HL-60 (cell line): ENCODE measurements at regions not wholly inside any gene's neighbourhood (a gene's known extent, or its start where the extent isn't known, plus 50 kb on each side); places are given as distances from the start of the nearest gene placed in this dataset.

Source experiments
- DNase-seq, 2 experiments: peaks; one replicate each; pipeline ENCODE4 v3.0.0-alpha.2; 2010 to 2020; ENCODE audit warnings: low read depth in 1 of 2, low spot score in 1 of 2
- H3K27ac ChIP-seq: fragments of 250-450 bp; sonication (Bioruptor Pico); replicated peaks from 2 replicates; pipeline ENCODE4 v1.5.1; 2020; ENCODE audit warnings: mild to moderate bottlenecking, moderate library complexity
- H3K27me3 ChIP-seq: fragments of 250-450 bp; sonication (Bioruptor Pico); 2 replicates; pipeline ENCODE4 v1.5.1; 2021; ENCODE audit warnings: mild to moderate bottlenecking, moderate library complexity; ENCODE audit not compliant: insufficient read depth, poor library complexity, severe bottlenecking
- H3K4me3 ChIP-seq: replicated peaks from 2 replicates; pipeline ENCODE4 v1.5.1; 2011; ENCODE audit warnings: mild to moderate bottlenecking, control low read depth, low read length; ENCODE audit not compliant: insufficient read depth
- GABPA ChIP-seq: IDR thresholded peaks from 2 replicates; pipeline ENCODE4 v1.6.1; 2012; ENCODE audit warnings: low read depth
- POLR2AphosphoS5 ChIP-seq: IDR thresholded peaks from 2 replicates; pipeline ENCODE4 v1.6.1; 2012; ENCODE audit warnings: low read depth
- SPI1 ChIP-seq: IDR thresholded peaks from 2 replicates; pipeline ENCODE4 v1.6.1; 2012; ENCODE audit warnings: low read depth, mild to moderate bottlenecking, borderline replicate concordance
- TF ChIP-seq, protein P1 (sequence below): IDR thresholded peaks from one replicate; pipeline ENCODE4 v1.5.1; 2011; ENCODE audit warnings: low read length, control low read depth, inconsistent platforms; ENCODE audit not compliant: insufficient read depth
- TF ChIP-seq, protein P2 (sequence below): IDR thresholded peaks from 2 replicates; pipeline ENCODE4 v1.6.1; 2012; ENCODE audit warnings: low read depth; ENCODE audit not compliant: insufficient replicate concordance

DNA sequence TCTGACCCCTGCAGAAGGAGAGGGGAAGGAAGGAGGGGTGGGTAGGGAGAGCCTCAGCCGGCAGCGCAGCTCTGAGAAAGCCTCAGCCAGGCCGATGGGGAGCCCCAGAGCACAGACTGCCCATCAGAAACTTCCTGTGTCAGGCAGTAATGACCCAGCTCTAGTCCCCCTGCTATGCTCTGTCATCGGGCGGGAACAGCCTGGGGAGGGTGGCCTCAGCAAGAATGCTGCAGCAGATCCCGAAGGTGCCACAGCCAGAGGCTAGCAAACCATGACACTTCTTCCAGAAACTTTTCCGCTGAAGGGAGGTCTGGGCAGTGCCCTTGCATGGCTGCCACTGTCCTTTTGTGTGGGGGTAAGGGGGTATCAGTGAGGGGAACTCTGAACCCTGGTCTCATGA, 279.0 kb downstream of the BCOR start:
- no peak overlapping the region for H3K27ac ChIP-seq
- no peak for DNase-seq
- no peak overlapping the region for H3K4me3 ChIP-seq
- H3K27me3 ChIP-seq = no peaks in the 10 kb centered on the region
- TF ChIP-seq, protein P1, sequence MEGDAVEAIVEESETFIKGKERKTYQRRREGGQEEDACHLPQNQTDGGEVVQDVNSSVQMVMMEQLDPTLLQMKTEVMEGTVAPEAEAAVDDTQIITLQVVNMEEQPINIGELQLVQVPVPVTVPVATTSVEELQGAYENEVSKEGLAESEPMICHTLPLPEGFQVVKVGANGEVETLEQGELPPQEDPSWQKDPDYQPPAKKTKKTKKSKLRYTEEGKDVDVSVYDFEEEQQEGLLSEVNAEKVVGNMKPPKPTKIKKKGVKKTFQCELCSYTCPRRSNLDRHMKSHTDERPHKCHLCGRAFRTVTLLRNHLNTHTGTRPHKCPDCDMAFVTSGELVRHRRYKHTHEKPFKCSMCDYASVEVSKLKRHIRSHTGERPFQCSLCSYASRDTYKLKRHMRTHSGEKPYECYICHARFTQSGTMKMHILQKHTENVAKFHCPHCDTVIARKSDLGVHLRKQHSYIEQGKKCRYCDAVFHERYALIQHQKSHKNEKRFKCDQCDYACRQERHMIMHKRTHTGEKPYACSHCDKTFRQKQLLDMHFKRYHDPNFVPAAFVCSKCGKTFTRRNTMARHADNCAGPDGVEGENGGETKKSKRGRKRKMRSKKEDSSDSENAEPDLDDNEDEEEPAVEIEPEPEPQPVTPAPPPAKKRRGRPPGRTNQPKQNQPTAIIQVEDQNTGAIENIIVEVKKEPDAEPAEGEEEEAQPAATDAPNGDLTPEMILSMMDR = no peak
- TF ChIP-seq GABPA = no peak
- TF ChIP-seq, protein P2, sequence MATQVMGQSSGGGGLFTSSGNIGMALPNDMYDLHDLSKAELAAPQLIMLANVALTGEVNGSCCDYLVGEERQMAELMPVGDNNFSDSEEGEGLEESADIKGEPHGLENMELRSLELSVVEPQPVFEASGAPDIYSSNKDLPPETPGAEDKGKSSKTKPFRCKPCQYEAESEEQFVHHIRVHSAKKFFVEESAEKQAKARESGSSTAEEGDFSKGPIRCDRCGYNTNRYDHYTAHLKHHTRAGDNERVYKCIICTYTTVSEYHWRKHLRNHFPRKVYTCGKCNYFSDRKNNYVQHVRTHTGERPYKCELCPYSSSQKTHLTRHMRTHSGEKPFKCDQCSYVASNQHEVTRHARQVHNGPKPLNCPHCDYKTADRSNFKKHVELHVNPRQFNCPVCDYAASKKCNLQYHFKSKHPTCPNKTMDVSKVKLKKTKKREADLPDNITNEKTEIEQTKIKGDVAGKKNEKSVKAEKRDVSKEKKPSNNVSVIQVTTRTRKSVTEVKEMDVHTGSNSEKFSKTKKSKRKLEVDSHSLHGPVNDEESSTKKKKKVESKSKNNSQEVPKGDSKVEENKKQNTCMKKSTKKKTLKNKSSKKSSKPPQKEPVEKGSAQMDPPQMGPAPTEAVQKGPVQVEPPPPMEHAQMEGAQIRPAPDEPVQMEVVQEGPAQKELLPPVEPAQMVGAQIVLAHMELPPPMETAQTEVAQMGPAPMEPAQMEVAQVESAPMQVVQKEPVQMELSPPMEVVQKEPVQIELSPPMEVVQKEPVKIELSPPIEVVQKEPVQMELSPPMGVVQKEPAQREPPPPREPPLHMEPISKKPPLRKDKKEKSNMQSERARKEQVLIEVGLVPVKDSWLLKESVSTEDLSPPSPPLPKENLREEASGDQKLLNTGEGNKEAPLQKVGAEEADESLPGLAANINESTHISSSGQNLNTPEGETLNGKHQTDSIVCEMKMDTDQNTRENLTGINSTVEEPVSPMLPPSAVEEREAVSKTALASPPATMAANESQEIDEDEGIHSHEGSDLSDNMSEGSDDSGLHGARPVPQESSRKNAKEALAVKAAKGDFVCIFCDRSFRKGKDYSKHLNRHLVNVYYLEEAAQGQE = no peak
- no peak for TF ChIP-seq SPI1
- no peak for TF ChIP-seq POLR2AphosphoS5

- Histone ChIP-seq H3K27ac (no peak overlapping the region), H3K4me3 (no peak overlapping the region), H3K27me3 (no peaks in the 10 kb centered on the region)
- no peak for DNase-seq
- TF ChIP-seq SPI1 (no peak), GABPA (no peak), POLR2AphosphoS5 (no peak)
- TF ChIP-seq, protein P2 = no peak
- TF ChIP-seq, protein P1 = no peak
Measured at GRCh38 chrX:39819921-39820849, 277.6 kb downstream of the BCOR start.

DNA sequence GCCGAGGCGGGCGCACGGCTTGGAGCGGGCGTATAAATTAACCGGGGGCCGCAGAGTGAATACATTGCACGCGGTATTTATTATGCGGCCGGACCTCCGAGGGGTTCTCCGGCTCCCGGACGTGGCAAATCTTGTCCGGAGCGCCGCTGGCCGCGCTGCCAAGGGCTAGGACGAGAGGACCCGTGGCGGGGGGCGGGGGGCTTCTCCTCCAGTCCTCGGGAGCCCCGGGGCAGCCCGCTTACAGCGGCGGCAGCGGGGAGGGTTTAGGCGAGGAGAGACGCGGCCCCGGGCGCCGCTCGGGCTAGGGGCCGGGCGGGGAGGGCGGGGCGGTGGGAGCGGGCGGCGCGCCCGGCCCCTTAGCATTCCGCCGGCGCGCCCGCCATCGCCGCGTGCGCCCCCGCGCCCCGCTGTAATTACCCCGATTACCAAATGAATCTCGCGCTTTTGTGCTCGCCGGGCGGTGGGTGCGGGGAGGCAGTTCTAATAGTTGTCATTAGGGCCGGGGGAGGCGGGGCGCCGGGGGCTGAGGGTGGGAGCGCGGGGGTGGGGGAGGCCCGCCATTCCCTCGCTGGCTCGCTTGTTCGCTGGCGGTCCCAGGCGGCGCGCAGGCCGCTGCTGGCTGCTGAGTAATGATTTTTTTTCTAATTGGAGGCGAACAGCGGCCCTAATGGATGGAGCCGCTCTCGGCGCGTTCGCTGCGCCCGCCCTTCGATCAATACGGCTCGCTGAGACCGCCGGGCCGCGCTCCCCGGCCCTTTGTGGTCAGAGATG, 276.6 kb downstream of the BCOR start:
- H3K27me3 ChIP-seq = no peaks in the 10 kb centered on the region
- no peak for TF ChIP-seq GABPA
- TF ChIP-seq SPI1 = no peak
- TF ChIP-seq, protein P1 = no peak
- TF ChIP-seq POLR2AphosphoS5 = no peak
- TF ChIP-seq, protein P2 = no peak
- no peak for DNase-seq
- no peak overlapping the region for H3K27ac ChIP-seq
- peak overlapping the region; percentile 20 for H3K4me3 ChIP-seq
